ENCODE measurements at regions not wholly inside any gene's neighbourhood (a gene's known extent, or its start where the extent isn't known, plus 50 kb on each side); places are given as distances from the start of the nearest gene placed in this dataset.

GRCh38 chr15:38724827-38725226 is 160.2 kb upstream of the RASGRP1 start:
- Histone ChIP-seq H4K20me1 (ENCODE audit: control insufficient read depth, insufficient read depth, low read depth, low read length) (no peaks in the 10 kb centered on the region), H3K4me3 (ENCODE audit: low read length) (no peak overlapping the region), H3K27me3 (ENCODE audit: control insufficient read depth, low read length) (no peaks in the 10 kb centered on the region), H3F3A (ENCODE audit: control insufficient read depth, insufficient read depth) (no peaks in the 10 kb centered on the region), H3K4me1 (ENCODE audit: control insufficient read depth, low read length) (no peaks in the 10 kb centered on the region), H3K79me2 (ENCODE audit: control insufficient read depth, low read length) (no peaks in the 10 kb centered on the region), H3K27ac (ENCODE audit: low read depth, low read length) (no peak overlapping the region), H3K9me2 (replicated peaks; ENCODE audit: control insufficient read depth, low read length) (no peaks in the 10 kb centered on the region), H3K4me2 (ENCODE audit: low read length) (no peak overlapping the region), H3K36me3 (ENCODE audit: control insufficient read depth, low read length) (no peaks in the 10 kb centered on the region), H3K9me3 (ENCODE audit: control insufficient read depth, insufficient read depth, low read length) (no peaks in the 10 kb centered on the region)
- TF ChIP-seq, protein P1, sequence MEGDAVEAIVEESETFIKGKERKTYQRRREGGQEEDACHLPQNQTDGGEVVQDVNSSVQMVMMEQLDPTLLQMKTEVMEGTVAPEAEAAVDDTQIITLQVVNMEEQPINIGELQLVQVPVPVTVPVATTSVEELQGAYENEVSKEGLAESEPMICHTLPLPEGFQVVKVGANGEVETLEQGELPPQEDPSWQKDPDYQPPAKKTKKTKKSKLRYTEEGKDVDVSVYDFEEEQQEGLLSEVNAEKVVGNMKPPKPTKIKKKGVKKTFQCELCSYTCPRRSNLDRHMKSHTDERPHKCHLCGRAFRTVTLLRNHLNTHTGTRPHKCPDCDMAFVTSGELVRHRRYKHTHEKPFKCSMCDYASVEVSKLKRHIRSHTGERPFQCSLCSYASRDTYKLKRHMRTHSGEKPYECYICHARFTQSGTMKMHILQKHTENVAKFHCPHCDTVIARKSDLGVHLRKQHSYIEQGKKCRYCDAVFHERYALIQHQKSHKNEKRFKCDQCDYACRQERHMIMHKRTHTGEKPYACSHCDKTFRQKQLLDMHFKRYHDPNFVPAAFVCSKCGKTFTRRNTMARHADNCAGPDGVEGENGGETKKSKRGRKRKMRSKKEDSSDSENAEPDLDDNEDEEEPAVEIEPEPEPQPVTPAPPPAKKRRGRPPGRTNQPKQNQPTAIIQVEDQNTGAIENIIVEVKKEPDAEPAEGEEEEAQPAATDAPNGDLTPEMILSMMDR (IDR thresholded peaks at IDR 0.05; ENCODE audit: low read depth, low read length, poor library complexity, severe bottlenecking): no peak
- TF ChIP-seq EZH2phosphoT487 (IDR thresholded peaks at IDR 0.05; ENCODE audit: borderline replicate concordance, low read length): no peak

DNA sequence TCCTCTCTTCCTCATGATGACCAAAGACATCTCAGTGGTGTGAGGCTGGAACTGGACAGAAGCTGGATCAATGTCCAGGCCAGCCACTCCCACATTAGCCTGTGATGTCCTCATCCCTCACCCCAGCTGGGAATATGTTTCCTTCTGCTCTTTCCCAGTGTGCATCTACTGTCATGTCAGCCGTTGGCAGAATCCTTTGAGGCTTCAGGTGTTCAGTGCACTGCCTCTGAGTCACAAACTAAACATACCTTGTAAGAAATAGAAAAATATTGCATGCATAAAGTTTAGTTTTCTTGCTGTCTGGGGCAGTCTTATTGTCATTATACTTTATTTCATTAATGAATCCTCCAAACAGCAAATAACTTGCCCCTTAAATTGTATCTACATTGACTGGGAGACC is 161.6 kb upstream of the RASGRP1 start:
- no peaks in the 10 kb centered on the region for H3K4me1 ChIP-seq (ENCODE audit: control insufficient read depth, low read length)
- no peaks in the 10 kb centered on the region for H3K79me2 ChIP-seq (ENCODE audit: control insufficient read depth, low read length)
- 0 out of 2 replicates have a peak, but pooled peaks cover 4% of the 10 kb centered on the region for H3K27me3 ChIP-seq (ENCODE audit: control insufficient read depth, low read length)
- H3K4me2 ChIP-seq (ENCODE audit: low read length): no peak overlapping the region
- no peak overlapping the region for H3K4me3 ChIP-seq (ENCODE audit: low read length)
- H4K20me1 ChIP-seq (ENCODE audit: control insufficient read depth, insufficient read depth, low read depth, low read length): no peaks in the 10 kb centered on the region
- H3K9me3 ChIP-seq (ENCODE audit: control insufficient read depth, insufficient read depth, low read length): no peaks in the 10 kb centered on the region
- H3K27ac ChIP-seq (ENCODE audit: low read depth, low read length): no peak overlapping the region
- H3K9me2 ChIP-seq (replicated peaks; ENCODE audit: control insufficient read depth, low read length): no peaks in the 10 kb centered on the region
- H3K36me3 ChIP-seq (ENCODE audit: control insufficient read depth, low read length): no peaks in the 10 kb centered on the region
- TF ChIP-seq EZH2phosphoT487 (IDR thresholded peaks at IDR 0.05; ENCODE audit: borderline replicate concordance, low read length): no peak
- H3F3A ChIP-seq (ENCODE audit: control insufficient read depth, insufficient read depth): no peaks in the 10 kb centered on the region

DNA sequence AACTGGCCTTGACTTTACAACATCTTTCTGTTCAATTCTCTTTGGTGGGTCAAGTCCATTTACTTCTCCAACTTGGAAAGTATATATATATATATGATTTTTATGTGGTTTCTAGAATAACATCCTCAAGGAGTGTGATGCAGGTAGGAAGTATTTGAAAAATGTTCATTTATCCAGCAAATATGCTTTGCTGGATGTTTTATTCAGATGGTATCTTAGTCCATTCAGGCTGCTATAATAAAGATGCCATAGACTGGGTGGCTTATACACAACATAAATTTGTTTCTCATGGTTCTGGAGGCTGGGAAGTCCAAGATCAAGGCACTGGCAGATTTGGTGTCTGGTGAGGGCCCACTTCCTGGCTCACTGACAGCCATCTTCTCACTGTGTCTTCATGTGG is 168.7 kb upstream of the RASGRP1 start:
- H3K36me3 ChIP-seq (ENCODE audit: control insufficient read depth, low read length): no peaks in the 10 kb centered on the region
- no peaks in the 10 kb centered on the region for H3K4me1 ChIP-seq (ENCODE audit: control insufficient read depth, low read length)
- no peak overlapping the region for H3K27ac ChIP-seq (ENCODE audit: low read depth, low read length)
- H3K27me3 ChIP-seq (ENCODE audit: control insufficient read depth, low read length): 0 out of 2 replicates have a peak, but pooled peaks cover 4% of the 10 kb centered on the region
- H4K20me1 ChIP-seq (ENCODE audit: control insufficient read depth, insufficient read depth, low read depth, low read length): no peaks in the 10 kb centered on the region
- no peak overlapping the region for H3K4me2 ChIP-seq (ENCODE audit: low read length)
- H3K9me3 ChIP-seq (ENCODE audit: control insufficient read depth, insufficient read depth, low read length): no peaks in the 10 kb centered on the region
- no peak for TF ChIP-seq EZH2phosphoT487 (IDR thresholded peaks at IDR 0.05; ENCODE audit: borderline replicate concordance, low read length)
- TF ChIP-seq, protein P1 (IDR thresholded peaks at IDR 0.05; ENCODE audit: low read depth, low read length, poor library complexity, severe bottlenecking): no peak
- H3F3A ChIP-seq (ENCODE audit: control insufficient read depth, insufficient read depth): no peaks in the 10 kb centered on the region
- H3K79me2 ChIP-seq (ENCODE audit: control insufficient read depth, low read length): no peaks in the 10 kb centered on the region
- H3K9me2 ChIP-seq (replicated peaks; ENCODE audit: control insufficient read depth, low read length): no peaks in the 10 kb centered on the region
- no peak overlapping the region for H3K4me3 ChIP-seq (ENCODE audit: low read length)

- no peak overlapping the region for H3K27ac ChIP-seq (ENCODE audit: low read depth, low read length)
- H4K20me1 ChIP-seq (ENCODE audit: control insufficient read depth, insufficient read depth, low read depth, low read length): no peaks in the 10 kb centered on the region
- no peaks in the 10 kb centered on the region for H3K9me2 ChIP-seq (replicated peaks; ENCODE audit: control insufficient read depth, low read length)
- no peak overlapping the region for H3K4me2 ChIP-seq (ENCODE audit: low read length)
- TF ChIP-seq, protein P1 (IDR thresholded peaks at IDR 0.05; ENCODE audit: low read depth, low read length, poor library complexity, severe bottlenecking): no peak
- no peak for TF ChIP-seq EZH2phosphoT487 (IDR thresholded peaks at IDR 0.05; ENCODE audit: borderline replicate concordance, low read length)
- H3K27me3 ChIP-seq (ENCODE audit: control insufficient read depth, low read length): no peaks in the 10 kb centered on the region
- H3F3A ChIP-seq (ENCODE audit: control insufficient read depth, insufficient read depth): no peaks in the 10 kb centered on the region
- H3K36me3 ChIP-seq (ENCODE audit: control insufficient read depth, low read length): no peaks in the 10 kb centered on the region
- no peaks in the 10 kb centered on the region for H3K79me2 ChIP-seq (ENCODE audit: control insufficient read depth, low read length)
- H3K4me3 ChIP-seq (ENCODE audit: low read length): no peak overlapping the region
- H3K9me3 ChIP-seq (ENCODE audit: control insufficient read depth, insufficient read depth, low read length): no peaks in the 10 kb centered on the region
- no peaks in the 10 kb centered on the region for H3K4me1 ChIP-seq (ENCODE audit: control insufficient read depth, low read length)
These were observed 175.6 kb upstream of the RASGRP1 start for GRCh38 chr15:38740206-38740605.
